ENCODE measurements at regions not wholly inside any gene's neighbourhood (a gene's known extent, or its start where the extent isn't known, plus 50 kb on each side); places are given as distances from the start of the nearest gene placed in this dataset.
"Not testable (repeated sequence)": the region's sequence is repeated elsewhere in the genome, so short reads cannot be mapped to it uniquely, and the experiment has no call there.

- H3K4me3 Mint-ChIP-seq: no peak overlapping the region
- H3K4me1 Mint-ChIP-seq: no peaks in the 10 kb centered on the region
- H3K27me3 Mint-ChIP-seq (ENCODE audit: low read depth): peaks cover 5% of the 10 kb centered on the region
- H3K36me3 Mint-ChIP-seq (ENCODE audit: low read depth): no peaks in the 10 kb centered on the region
- TF ChIP-seq, protein P1, sequence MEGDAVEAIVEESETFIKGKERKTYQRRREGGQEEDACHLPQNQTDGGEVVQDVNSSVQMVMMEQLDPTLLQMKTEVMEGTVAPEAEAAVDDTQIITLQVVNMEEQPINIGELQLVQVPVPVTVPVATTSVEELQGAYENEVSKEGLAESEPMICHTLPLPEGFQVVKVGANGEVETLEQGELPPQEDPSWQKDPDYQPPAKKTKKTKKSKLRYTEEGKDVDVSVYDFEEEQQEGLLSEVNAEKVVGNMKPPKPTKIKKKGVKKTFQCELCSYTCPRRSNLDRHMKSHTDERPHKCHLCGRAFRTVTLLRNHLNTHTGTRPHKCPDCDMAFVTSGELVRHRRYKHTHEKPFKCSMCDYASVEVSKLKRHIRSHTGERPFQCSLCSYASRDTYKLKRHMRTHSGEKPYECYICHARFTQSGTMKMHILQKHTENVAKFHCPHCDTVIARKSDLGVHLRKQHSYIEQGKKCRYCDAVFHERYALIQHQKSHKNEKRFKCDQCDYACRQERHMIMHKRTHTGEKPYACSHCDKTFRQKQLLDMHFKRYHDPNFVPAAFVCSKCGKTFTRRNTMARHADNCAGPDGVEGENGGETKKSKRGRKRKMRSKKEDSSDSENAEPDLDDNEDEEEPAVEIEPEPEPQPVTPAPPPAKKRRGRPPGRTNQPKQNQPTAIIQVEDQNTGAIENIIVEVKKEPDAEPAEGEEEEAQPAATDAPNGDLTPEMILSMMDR (IDR thresholded peaks at IDR 0.05; ENCODE audit: unreplicated experiment in 3 of 3): no peak
- no peak overlapping the region for H3K27ac Mint-ChIP-seq
- H3K9me3 Mint-ChIP-seq: no peaks in the 10 kb centered on the region
These were observed 1058.7 kb upstream of the ACO1 start for GRCh38 chr9:31325778-31326177.

GRCh38 chr9:31326883-31327282 is 1057.6 kb upstream of the ACO1 start:
- not testable (repeated sequence) for H3K36me3 Mint-ChIP-seq (ENCODE audit: low read depth); H3K27ac Mint-ChIP-seq; H3K4me3 Mint-ChIP-seq; H3K27me3 Mint-ChIP-seq (ENCODE audit: low read depth); H3K9me3 Mint-ChIP-seq; H3K4me1 Mint-ChIP-seq

- H3K4me3 Mint-ChIP-seq: no peak overlapping the region
- H3K27me3 Mint-ChIP-seq (ENCODE audit: low read depth): no peaks in the 10 kb centered on the region
- TF ChIP-seq, protein P1 (IDR thresholded peaks at IDR 0.05; ENCODE audit: unreplicated experiment in 3 of 3): no peak
- no peaks in the 10 kb centered on the region for H3K9me3 Mint-ChIP-seq
- H3K36me3 Mint-ChIP-seq (ENCODE audit: low read depth): no peaks in the 10 kb centered on the region
- no peaks in the 10 kb centered on the region for H3K4me1 Mint-ChIP-seq
- H3K27ac Mint-ChIP-seq: no peak overlapping the region
These were observed 1049.5 kb upstream of the ACO1 start for GRCh38 chr9:31334837-31335528.

DNA sequence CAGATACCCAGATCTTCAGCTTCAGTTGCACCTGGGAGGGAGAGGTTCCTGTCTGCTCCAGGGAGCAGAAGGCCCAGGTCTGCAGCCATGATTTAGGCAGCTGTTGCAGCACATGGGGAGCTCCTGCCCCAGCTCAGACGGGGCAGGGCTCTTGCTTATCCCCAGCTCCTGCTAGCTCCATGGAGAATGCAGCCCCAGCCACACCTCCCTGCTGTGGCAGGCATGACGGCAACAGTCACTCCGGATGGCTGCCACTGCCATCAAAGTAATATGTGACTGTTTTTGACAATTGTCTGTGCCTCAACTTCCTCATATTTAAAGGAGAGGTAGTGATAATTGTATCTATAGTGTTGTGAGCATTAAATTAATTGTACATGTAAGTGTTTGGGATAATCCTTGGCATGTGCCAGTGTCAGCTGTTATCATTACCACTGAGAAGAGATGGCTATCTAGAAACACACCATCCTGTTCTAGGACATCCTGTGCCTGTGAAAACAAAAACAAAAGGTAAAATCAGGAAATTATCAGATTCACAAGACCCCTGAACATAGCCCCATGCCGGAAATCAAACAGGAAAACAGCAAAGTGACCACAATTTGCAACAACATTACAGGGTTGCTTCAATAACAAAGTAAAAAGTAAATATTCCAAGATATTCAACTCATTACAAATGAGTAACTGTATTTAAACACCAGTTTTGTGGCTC is 1048.8 kb upstream of the ACO1 start:
- Mint-ChIP-seq H3K36me3 (ENCODE audit: low read depth) (no peaks in the 10 kb centered on the region), H3K4me1 (no peaks in the 10 kb centered on the region), H3K27ac (no peak overlapping the region), H3K27me3 (ENCODE audit: low read depth) (no peaks in the 10 kb centered on the region), H3K4me3 (no peak overlapping the region), H3K9me3 (no peaks in the 10 kb centered on the region)
- TF ChIP-seq, protein P1 (IDR thresholded peaks at IDR 0.05; ENCODE audit: unreplicated experiment in 3 of 3): no peak

GRCh38 chr9:31336386-31336785 is 1048.1 kb upstream of the ACO1 start:
- no peaks in the 10 kb centered on the region for H3K9me3 Mint-ChIP-seq
- no peaks in the 10 kb centered on the region for H3K27me3 Mint-ChIP-seq (ENCODE audit: low read depth)
- no peaks in the 10 kb centered on the region for H3K4me1 Mint-ChIP-seq
- TF ChIP-seq, protein P1 (IDR thresholded peaks at IDR 0.05; ENCODE audit: unreplicated experiment in 3 of 3): no peak
- no peaks in the 10 kb centered on the region for H3K36me3 Mint-ChIP-seq (ENCODE audit: low read depth)
- H3K27ac Mint-ChIP-seq: no peak overlapping the region
- no peak overlapping the region for H3K4me3 Mint-ChIP-seq

- Mint-ChIP-seq H3K4me3 (no peak overlapping the region), H3K27ac (no peak overlapping the region), H3K36me3 (ENCODE audit: low read depth) (no peaks in the 10 kb centered on the region), H3K27me3 (ENCODE audit: low read depth) (no peaks in the 10 kb centered on the region), H3K9me3 (no peaks in the 10 kb centered on the region), H3K4me1 (no peaks in the 10 kb centered on the region)
- TF ChIP-seq, protein P1 (IDR thresholded peaks at IDR 0.05; ENCODE audit: unreplicated experiment in 3 of 3): no peak
These were observed 1047.6 kb upstream of the ACO1 start for GRCh38 chr9:31336841-31337240.
